Left renal cortex interstitium (tissue), 4 donors: ENCODE measurements at regions not wholly inside any gene's neighbourhood (a gene's known extent, or its start where the extent isn't known, plus 50 kb on each side); places are given as distances from the start of the nearest gene placed in this dataset.
"Not testable (repeated sequence)": the region's sequence is repeated elsewhere in the genome, so short reads cannot be mapped to it uniquely, and the experiment has no call there.

Experiments
- DNase-seq, 4 donors: peaks; one replicate each; pipeline ENCODE4 v3.0.0-alpha.2; 2013; ENCODE audit warnings: low read depth in 4 of 4, low spot score in 2 of 4, missing footprints in 1 of 4

- DNase-seq, result no peak
These were observed 749.7 kb downstream of the DIAPH3 start for GRCh38 chr13:59414006-59414405.

DNA sequence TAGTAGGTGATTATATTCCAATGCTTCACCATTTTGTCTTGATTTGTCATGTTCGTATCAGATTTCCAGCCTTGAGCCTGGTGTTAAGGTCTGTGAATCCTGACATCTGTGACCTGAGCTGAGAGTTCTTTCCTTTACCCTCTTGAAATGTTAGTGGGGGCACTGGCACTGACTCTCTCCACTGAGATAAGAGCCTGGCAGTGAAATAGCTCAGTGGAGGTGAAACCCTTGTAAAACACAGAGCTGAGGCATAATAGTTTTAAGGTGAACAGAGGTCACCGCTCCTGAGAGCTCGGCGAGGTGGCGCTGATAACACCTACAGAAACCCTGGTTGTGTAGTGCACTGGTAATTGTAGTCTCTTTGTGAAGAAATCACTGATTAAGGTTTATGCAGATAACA lies 748.2 kb downstream of the DIAPH3 start:
- DNase-seq, result no peak

GRCh38 chr13:59416561-59416960 lies 747.2 kb downstream of the DIAPH3 start:
- DNase-seq, result no peak

- no peak for DNase-seq
These were observed 741.1 kb downstream of the DIAPH3 start for GRCh38 chr13:59422646-59423045.

- no peak for DNase-seq
These were observed 739.9 kb downstream of the DIAPH3 start for GRCh38 chr13:59423708-59424340.

DNA sequence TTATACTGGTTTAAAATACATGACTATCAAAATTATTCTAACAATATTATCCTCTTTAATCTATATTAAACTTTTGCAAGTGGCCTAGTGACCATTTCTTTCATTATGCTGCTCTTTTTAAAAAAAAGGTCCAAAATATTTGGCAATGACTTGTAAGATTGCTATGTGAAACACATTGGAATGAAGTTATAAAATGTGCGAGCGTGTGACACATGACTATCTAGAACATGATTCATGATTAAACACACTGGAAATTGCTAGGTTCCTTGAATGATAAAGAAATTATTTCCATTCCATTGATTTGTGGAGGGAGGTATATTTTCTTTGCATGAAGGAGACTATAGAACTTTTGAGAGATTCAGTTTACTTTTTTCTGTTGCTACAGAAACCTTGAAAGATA lies 739.1 kb downstream of the DIAPH3 start:
- DNase-seq, result no peak

DNA sequence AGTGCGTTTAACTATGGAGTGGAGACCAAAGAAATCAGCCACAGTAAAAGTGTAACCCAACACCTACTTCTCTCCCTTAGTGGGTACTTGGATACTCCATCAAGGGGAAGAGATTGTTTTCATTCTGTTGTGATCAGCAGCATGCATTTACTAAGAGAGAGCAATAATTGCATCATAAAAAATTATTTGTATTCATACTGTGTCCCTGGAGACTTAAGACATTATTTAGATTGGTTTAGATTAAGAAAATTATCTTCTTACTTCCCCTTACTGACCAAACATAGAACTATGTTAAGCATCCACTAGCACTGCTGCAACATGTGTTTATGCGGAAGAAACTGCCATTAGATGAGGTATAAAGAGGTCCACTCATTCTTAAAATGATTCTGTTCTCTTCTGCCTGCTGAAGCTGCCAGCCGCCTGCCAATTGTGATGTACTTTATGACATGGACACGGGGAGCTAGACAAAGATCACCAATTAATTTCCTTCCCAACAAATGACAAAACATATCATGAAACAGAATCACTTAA lies 738.5 kb downstream of the DIAPH3 start:
- no peak for DNase-seq

DNA sequence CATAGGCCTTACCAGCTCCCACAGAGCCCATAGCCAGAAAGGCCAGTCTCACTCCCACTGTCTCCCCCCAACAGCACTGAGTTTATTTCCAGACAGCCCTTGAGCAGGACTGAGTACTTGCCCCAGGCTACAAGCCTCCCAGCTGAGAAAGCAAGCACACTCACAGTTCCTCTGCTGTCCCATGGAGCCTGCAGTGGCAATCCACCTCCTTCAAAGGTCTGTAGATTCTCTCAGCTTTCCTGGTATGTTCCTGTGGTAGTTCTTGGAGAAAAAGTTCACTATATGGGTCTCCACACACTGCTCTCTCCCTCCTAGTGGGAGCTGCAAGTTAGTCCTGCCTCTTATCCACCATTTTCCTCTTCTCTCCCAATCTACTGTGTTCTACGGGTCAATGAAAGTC lies 728.7 kb downstream of the DIAPH3 start:
- no peak for DNase-seq

GRCh38 chr13:59437544-59438301 lies 726.0 kb downstream of the DIAPH3 start:
- no peak for DNase-seq

DNA sequence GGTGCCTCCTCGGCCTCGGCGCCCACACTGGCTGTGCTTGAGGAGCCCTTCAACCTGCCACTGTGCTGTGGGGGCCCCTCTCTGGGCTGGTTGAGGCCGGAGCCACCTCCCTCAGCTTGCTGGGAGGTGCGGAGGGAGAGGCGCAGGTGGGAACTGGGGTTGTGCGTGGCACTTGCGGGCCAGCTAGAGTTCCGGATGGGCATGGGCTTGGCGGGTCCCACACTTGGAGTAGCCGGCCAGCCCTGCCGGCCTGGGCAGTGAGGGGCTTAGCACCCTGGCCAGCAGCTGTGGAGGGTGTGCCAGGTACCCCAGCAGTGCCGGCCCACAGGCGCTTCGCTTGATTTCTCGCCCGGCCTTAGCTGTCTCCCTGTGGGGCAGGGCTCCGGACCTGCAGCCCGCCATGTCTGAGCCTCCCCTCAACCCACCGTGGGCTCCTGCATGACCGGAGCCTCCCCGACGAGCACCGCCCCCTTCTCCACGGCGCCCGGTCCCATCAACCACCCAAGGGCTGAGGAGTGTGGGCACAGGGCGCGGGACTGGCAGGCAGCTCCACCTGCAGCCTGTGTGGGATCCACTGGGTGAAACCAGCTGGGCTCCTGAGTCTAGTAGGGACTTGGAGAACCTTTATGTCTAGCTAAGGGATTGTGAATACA lies 723.8 kb downstream of the DIAPH3 start:
- DNase-seq, result no peak

DNA sequence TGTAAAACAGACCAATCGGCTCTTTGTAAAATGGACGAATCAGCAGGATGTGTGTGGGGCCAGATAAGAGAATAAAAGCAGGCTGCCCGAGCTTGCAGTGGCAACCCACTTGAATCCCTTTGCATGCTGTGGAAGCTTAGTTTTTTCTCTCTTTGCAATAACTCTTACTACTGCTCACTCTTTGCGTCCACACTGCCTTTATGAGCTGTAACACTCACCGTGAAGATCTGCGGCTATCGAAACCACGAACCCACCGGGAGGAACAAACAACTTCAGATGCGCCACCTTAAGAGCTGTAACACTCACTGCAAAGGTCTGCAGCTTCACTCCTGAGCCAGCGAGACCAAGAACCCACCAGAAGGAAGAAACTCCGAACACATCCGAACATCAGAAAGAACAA lies 722.7 kb downstream of the DIAPH3 start:
- DNase-seq, result not testable (repeated sequence)

- DNase-seq, result no peak
These were observed 722.0 kb downstream of the DIAPH3 start for GRCh38 chr13:59441596-59442280.

DNA sequence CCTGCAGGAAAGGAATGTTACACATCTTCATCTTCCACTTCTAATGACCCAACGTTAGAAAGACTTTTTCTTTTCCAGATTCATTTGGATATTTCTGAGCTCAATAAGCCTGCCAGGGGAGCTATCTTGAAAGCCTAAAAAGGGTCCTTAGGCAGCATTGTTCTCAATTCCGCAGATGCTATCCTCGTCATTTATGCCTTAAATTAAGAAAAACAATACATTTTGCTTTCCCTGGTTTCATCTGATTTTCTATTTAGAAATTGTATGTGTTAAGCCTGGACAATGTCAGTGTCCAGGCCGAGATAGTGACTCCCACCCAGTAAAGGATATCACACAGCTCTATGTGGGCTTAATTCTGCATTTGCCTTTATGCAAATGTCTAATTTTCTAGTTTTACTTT lies 721.3 kb downstream of the DIAPH3 start:
- DNase-seq, result no peak

- DNase-seq, result no peak
These were observed 720.7 kb downstream of the DIAPH3 start for GRCh38 chr13:59442944-59443486.

- DNase-seq, result no peak
These were observed 719.4 kb downstream of the DIAPH3 start for GRCh38 chr13:59444210-59444857.

GRCh38 chr13:59445812-59446211 lies 717.9 kb downstream of the DIAPH3 start:
- DNase-seq, result no peak

- no peak for DNase-seq
These were observed 717.3 kb downstream of the DIAPH3 start for GRCh38 chr13:59446391-59446790.

GRCh38 chr13:59447031-59447430 lies 716.7 kb downstream of the DIAPH3 start:
- no peak for DNase-seq

DNA sequence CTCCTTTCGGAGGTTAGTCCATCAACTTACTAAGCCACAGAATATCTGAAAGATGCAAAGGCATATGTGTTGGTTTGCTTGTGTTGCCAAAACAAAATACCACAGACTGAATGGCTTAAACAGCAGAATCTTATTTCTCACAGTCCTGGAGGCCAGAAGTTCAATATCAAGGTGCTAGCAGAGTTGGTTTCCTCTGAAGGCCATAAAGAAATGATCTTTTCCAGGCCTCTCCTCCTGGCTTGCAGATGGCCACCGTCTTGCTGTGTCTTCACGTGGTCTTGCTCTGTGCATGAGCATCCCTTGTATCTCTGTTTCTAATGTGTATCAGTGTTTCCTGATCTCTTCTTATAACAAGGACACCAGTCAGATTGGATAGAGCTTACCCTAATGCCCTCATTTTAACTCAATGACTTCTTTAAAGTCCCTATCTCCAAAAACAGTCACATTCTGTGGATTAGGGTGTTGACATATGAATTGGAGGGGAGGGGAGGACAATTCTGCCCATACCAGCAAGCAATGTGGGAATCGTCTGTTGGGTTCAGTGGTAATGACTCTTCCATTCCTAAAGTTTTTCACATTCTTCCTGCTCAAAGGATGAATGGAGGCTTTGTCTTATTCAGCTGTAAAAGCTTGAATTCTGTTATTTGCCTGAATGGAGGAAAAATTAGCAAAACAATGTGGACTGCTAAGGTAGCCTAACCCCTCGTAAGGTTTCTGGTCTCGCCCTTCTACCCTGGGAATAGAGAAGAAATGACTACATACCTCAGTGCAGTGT lies 715.7 kb downstream of the DIAPH3 start:
- no peak for DNase-seq

DNA sequence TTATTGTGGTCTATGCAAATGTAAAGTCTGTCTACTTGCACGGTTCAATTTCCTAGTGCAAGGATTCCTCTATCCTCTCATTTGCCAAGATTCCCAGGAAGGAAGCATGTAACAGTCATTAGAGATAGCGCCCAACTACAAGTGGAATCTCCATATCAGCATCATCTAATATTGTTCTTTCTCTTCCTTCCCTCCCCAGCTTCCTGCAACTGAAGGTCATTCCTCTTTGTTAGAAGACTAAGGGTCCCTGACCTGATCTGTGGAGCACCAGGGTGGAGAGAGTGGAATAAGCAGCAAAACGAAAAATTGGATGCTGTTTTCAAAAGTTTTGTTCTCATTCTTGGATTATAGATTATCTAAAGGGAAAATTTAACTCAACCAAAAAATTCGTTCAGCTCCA lies 714.0 kb downstream of the DIAPH3 start:
- no peak for DNase-seq
